ENCODE measurements at regions not wholly inside any gene's neighbourhood (a gene's known extent, or its start where the extent isn't known, plus 50 kb on each side); places are given as distances from the start of the nearest gene placed in this dataset.
"Not testable (repeated sequence)": the region's sequence is repeated elsewhere in the genome, so short reads cannot be mapped to it uniquely, and the experiment has no call there.

GRCh38 chr10:81735167-81735566 lies 139.8 kb upstream of the NRG3 start:
- TF ChIP-seq, protein P1, sequence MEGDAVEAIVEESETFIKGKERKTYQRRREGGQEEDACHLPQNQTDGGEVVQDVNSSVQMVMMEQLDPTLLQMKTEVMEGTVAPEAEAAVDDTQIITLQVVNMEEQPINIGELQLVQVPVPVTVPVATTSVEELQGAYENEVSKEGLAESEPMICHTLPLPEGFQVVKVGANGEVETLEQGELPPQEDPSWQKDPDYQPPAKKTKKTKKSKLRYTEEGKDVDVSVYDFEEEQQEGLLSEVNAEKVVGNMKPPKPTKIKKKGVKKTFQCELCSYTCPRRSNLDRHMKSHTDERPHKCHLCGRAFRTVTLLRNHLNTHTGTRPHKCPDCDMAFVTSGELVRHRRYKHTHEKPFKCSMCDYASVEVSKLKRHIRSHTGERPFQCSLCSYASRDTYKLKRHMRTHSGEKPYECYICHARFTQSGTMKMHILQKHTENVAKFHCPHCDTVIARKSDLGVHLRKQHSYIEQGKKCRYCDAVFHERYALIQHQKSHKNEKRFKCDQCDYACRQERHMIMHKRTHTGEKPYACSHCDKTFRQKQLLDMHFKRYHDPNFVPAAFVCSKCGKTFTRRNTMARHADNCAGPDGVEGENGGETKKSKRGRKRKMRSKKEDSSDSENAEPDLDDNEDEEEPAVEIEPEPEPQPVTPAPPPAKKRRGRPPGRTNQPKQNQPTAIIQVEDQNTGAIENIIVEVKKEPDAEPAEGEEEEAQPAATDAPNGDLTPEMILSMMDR (IDR thresholded peaks at IDR 0.05; ENCODE audit: insufficient read depth, low read depth, low read length): not testable (repeated sequence)
- not testable (repeated sequence) for TF ChIP-seq EZH2 (IDR thresholded peaks at IDR 0.05; ENCODE audit: insufficient read depth, low read length)

Data from astrocyte (in vitro differentiated cells and primary cell).